ENCODE measurements at regions not wholly inside any gene's neighbourhood (a gene's known extent, or its start where the extent isn't known, plus 50 kb on each side); places are given as distances from the start of the nearest gene placed in this dataset.

- TF ChIP-seq, protein P1, sequence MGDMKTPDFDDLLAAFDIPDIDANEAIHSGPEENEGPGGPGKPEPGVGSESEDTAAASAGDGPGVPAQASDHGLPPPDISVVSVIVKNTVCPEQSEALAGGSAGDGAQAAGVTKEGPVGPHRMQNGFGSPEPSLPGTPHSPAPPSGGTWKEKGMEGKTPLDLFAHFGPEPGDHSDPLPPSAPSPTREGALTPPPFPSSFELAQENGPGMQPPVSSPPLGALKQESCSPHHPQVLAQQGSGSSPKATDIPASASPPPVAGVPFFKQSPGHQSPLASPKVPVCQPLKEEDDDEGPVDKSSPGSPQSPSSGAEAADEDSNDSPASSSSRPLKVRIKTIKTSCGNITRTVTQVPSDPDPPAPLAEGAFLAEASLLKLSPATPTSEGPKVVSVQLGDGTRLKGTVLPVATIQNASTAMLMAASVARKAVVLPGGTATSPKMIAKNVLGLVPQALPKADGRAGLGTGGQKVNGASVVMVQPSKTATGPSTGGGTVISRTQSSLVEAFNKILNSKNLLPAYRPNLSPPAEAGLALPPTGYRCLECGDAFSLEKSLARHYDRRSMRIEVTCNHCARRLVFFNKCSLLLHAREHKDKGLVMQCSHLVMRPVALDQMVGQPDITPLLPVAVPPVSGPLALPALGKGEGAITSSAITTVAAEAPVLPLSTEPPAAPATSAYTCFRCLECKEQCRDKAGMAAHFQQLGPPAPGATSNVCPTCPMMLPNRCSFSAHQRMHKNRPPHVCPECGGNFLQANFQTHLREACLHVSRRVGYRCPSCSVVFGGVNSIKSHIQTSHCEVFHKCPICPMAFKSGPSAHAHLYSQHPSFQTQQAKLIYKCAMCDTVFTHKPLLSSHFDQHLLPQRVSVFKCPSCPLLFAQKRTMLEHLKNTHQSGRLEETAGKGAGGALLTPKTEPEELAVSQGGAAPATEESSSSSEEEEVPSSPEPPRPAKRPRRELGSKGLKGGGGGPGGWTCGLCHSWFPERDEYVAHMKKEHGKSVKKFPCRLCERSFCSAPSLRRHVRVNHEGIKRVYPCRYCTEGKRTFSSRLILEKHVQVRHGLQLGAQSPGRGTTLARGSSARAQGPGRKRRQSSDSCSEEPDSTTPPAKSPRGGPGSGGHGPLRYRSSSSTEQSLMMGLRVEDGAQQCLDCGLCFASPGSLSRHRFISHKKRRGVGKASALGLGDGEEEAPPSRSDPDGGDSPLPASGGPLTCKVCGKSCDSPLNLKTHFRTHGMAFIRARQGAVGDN (CRISPR knock-in tag; IDR thresholded peaks at IDR 0.05), result peak; percentile 97
- TF ChIP-seq TARDBP (CRISPR knock-in tag; IDR thresholded peaks at IDR 0.05), result peak; percentile 51; the same call in 1 of the 2 replicates
- peak; percentile 74; the same call in 1 of the 2 replicates for TF ChIP-seq TOE1 (CRISPR knock-in tag; IDR thresholded peaks at IDR 0.05)
- TF ChIP-seq NFATC3 (CRISPR knock-in tag; IDR thresholded peaks at IDR 0.05), result peak; percentile 55; the same call in 1 of the 2 replicates
- TF ChIP-seq, protein P2, sequence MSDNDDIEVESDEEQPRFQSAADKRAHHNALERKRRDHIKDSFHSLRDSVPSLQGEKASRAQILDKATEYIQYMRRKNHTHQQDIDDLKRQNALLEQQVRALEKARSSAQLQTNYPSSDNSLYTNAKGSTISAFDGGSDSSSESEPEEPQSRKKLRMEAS (IDR thresholded peaks at IDR 0.05), result peak; percentile 94
- no peak for TF ChIP-seq ATRX (CRISPR knock-in tag; IDR thresholded peaks at IDR 0.05; ENCODE audit: borderline replicate concordance)
- no peak for TF ChIP-seq HNRNPK (IDR thresholded peaks at IDR 0.05; ENCODE audit: low read depth, low read length, poor library complexity, severe bottlenecking)
- peak; percentile 98 for TF ChIP-seq ZNF709 (CRISPR knock-in tag; IDR thresholded peaks at IDR 0.05)
- TF ChIP-seq SRY (CRISPR knock-in tag; IDR thresholded peaks at IDR 0.05), result peak; percentile 92
- TF ChIP-seq, protein P3, sequence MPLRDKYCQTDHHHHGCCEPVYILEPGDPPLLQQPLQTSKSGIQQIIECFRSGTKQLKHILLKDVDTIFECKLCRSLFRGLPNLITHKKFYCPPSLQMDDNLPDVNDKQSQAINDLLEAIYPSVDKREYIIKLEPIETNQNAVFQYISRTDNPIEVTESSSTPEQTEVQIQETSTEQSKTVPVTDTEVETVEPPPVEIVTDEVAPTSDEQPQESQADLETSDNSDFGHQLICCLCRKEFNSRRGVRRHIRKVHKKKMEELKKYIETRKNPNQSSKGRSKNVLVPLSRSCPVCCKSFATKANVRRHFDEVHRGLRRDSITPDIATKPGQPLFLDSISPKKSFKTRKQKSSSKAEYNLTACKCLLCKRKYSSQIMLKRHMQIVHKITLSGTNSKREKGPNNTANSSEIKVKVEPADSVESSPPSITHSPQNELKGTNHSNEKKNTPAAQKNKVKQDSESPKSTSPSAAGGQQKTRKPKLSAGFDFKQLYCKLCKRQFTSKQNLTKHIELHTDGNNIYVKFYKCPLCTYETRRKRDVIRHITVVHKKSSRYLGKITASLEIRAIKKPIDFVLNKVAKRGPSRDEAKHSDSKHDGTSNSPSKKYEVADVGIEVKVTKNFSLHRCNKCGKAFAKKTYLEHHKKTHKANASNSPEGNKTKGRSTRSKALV (CRISPR knock-in tag; IDR thresholded peaks at IDR 0.05), result peak; percentile 64; the same call in 1 of the 2 replicates
- TF ChIP-seq NFRKB (IDR thresholded peaks at IDR 0.05), result no peak
- no peak for TF ChIP-seq PLRG1 (conservative IDR thresholded peaks at IDR 0.05)
- TF ChIP-seq, protein P4, sequence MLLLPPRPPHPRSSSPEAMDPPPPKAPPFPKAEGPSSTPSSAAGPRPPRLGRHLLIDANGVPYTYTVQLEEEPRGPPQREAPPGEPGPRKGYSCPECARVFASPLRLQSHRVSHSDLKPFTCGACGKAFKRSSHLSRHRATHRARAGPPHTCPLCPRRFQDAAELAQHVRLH (CRISPR knock-in tag; IDR thresholded peaks at IDR 0.05; ENCODE audit: borderline replicate concordance, low read depth), result peak; percentile 45; the same call in 1 of the 2 replicates
- 0 out of 2 replicates have a peak, but pooled peaks have one; percentile 69 for TF ChIP-seq ZFP36L1 (CRISPR knock-in tag; IDR thresholded peaks at IDR 0.05)
- no peak for TF ChIP-seq AFF4 (CRISPR knock-in tag; IDR thresholded peaks at IDR 0.05)
- no peak for TF ChIP-seq ZNF567 (CRISPR knock-in tag; IDR thresholded peaks at IDR 0.05; ENCODE audit: borderline replicate concordance)
- TF ChIP-seq, protein P5, sequence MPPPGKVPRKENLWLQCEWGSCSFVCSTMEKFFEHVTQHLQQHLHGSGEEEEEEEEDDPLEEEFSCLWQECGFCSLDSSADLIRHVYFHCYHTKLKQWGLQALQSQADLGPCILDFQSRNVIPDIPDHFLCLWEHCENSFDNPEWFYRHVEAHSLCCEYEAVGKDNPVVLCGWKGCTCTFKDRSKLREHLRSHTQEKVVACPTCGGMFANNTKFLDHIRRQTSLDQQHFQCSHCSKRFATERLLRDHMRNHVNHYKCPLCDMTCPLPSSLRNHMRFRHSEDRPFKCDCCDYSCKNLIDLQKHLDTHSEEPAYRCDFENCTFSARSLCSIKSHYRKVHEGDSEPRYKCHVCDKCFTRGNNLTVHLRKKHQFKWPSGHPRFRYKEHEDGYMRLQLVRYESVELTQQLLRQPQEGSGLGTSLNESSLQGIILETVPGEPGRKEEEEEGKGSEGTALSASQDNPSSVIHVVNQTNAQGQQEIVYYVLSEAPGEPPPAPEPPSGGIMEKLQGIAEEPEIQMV (CRISPR knock-in tag; IDR thresholded peaks at IDR 0.05; ENCODE audit: low read depth), result peak; percentile 72; the same call in 1 of the 2 replicates
These were observed 49.6 kb upstream of the PAIP2B start (continued) for GRCh38 chr2:71276311-71277146.

Measured in HepG2 (cell line).